ENCODE measurements at regions not wholly inside any gene's neighbourhood (a gene's known extent, or its start where the extent isn't known, plus 50 kb on each side); places are given as distances from the start of the nearest gene placed in this dataset.
"Not testable (repeated sequence)": the region's sequence is repeated elsewhere in the genome, so short reads cannot be mapped to it uniquely, and the experiment has no call there.

DNA sequence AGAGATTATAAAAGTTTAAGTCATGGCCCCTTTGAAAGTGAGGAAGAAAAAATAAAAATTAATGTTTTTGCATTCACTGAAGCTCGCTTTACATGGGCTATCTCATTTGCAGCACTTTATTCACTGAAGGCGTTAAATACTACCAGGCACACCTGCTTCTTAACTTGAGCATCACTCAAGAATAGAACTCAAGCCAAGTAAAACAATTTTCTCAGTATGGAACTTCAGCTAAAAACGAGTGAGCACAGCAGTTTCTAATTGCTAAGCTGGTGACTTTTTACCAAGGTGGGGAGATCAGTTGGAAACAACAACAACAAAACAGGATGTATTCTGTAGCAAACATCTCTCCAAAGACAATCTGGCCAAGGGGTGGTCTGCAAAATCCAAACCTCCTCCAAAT is 405.6 kb downstream of the RAB38 start:
- DNase-seq (ENCODE audit: low read depth in 2 of 2) = no peak

DNA sequence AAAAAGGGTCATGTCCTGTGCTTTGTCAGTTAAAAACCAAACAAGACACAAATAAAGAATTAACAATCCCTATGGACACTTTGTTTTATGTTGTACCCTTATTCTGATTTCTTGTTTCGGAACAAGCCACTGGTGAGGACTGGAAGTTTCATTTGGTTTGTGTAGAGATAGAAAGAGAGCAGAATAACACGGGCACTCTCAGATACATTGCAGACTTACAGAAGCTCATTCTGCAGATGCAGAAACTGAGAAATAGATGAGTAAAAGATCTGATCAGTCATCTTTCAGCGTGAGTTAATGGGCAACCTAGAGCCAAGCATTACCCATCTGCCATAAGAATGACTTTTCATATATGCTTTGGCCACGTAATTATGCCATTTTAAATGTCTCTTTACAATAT is 407.6 kb downstream of the RAB38 start:
- no peak for DNase-seq (ENCODE audit: low read depth in 2 of 2)

DNA sequence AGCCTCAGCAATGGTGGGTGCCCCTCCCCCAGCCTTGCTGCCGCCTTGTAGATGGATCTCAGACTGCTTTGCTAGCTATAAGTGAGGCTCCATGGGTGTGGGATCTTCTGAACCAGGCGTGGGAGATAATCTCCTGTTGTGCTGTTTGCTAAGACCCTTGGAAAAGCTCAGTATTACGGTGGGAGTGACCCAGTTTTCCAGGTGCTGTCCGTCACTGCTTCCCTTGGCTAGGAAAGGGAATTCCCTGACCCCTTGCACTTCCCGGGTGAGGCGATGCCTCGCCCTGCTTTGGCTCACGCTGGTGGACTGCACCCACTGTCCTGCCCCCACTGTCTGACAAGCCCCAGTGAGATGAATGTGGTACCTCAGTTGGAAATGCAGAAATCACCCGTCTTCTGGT is 411.2 kb downstream of the RAB38 start:
- DNase-seq (ENCODE audit: low read depth in 2 of 2) = not testable (repeated sequence)

DNA sequence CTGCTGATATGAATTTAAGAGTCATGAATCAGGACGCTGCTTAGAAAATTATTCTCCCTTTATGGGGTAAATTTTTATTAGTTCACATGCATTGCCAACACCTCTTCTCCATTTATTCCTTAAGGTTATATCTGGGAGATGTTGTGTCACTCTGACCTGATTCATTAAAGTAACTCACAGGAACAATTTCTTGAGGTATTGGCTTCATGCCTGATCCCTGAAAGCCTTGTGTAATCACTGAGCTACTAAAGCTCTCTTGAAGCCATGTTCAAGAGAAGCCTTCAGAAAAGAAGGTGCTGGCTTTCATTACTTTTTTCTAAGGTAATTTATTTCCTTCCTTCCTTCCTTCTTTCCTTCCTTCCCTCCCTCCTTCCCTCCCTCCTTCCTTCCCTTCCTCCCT is 420.6 kb downstream of the RAB38 start:
- DNase-seq (ENCODE audit: low read depth in 2 of 2) = no peak

DNA sequence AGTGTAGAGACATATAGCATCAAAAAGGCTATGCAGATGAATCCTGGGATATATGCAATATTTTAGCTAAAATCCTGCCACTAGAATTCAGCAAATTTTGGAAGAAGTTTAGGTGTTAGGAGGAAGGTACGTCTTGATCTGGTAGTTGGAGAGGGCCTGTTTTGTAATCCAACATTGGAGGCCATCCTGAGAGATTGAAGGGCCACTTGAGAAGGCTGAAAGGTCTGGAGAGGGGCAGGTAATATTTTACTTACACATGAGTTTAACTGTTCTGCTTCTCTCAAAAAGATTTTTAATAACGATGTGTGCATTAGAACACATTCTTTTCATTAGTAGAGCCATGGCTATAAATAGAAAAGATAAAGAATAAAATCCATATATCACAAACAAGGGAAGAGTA is 422.1 kb downstream of the RAB38 start:
- no peak for DNase-seq (ENCODE audit: low read depth in 2 of 2)

DNA sequence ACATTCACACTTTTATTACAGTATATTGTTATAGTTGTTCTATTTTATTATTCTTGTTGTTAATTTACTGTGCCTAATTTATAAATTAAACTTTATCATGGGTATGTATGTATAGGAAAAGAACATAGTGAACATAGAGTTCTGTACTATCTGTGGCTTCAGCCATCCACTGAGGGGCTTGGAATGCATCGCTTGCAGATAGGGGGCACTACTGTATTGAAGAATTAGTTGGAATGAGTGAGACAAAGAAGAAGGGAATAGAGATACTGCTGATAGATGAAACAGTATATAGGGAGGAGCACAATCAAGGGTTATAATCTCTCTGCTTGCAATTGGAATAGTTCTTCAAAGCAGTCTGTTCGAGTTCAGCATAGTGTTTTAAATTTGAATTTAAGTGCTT is 432.2 kb downstream of the RAB38 start:
- no peak for DNase-seq (ENCODE audit: low read depth in 2 of 2)

DNA sequence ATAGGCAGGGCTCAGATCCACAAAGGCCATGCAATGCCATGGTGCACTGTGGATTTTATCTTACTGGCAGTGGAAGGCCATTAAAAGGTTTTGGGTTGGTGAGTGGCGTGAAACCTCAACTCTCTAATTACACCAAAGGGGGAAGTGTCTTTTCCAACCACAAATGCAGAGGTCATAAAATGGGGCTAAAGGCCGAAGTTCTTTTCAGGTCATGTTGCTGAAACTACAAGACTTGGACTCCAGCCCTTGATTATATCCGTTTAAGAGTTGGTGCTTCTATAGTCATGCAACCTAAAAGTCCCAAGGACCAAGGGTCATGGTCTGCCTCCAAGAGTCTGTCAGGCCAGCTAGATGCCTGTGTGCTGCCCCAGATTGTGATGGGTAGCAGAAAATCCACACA is 434.3 kb downstream of the RAB38 start:
- no peak for DNase-seq (ENCODE audit: low read depth in 2 of 2)

DNA sequence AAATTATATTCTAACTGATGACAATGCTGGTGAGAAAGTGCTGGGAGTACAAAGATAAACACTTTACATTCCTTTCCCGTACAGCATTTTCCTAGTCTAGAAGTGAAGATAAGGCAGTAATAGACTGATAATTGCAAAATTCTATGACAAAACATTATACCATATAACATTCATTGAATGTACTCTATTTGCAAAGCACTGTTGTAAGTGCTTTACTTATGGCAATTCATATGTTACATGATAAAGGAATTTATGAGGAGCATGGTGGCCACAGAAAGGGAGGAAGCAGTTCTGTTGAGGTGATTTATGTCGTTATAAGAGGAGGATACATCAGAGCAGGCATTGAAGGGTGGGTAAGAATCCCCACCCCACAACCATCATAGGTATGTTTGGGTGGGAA is 434.8 kb downstream of the RAB38 start:
- no peak for DNase-seq (ENCODE audit: low read depth in 2 of 2)

DNA sequence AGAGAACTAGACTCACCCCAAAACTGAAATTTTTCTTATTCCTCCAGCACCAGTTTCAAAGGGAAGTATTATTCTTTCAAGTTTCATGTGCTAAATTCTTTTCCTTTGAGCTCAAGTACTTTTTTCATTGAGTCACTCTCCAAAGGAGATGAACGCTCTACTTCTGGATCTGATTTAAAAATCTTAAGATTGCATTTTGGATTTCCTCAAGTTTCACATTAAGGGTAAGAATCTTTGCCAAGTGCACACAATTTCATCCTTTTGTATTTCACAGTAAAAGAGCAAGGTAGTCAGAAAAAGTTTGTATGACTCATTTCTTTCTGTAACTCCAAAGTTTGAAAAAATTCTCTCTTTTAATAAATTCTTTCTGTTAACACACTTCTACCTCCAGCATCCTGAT is 435.5 kb downstream of the RAB38 start:
- no peak for DNase-seq (ENCODE audit: low read depth in 2 of 2)

DNA sequence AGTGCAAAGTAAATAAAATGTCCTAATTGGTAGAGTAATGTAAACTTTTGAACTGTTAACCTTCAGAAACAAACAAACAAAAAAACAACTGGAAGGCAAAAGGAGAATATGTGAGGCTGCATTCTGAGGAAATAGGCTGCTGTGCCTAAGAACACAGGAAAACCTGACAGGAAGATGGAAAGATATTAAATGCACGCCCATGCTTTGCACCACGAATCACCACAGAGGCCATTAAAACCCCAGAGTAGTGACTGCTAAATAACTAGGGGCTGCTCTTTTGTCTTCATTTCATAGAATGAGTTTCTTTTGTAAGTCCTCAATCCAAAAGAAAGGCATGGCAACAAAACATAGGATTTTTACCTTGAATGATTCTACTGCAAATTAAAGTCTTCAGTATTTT is 436.0 kb downstream of the RAB38 start:
- DNase-seq (ENCODE audit: low read depth in 2 of 2) = no peak

DNA sequence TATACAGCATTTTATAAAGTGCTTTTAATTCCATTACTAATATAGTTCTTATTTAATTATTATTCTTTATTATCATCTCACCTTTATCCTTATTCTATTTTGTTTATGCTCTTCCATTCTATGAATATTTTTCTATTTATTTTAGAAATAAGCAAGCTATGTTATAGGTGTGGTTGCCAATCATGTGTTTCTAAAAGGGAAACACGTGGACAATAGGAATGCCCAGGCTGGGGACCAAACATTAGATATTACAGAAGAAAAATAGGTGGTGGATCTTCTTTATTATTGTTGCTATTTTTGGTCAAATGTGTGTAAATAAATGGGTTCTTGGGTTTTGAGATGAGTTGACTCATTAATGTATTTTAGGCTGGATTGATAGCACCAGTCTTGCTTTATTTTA is 438.3 kb downstream of the RAB38 start:
- DNase-seq (ENCODE audit: low read depth in 2 of 2) = no peak

DNA sequence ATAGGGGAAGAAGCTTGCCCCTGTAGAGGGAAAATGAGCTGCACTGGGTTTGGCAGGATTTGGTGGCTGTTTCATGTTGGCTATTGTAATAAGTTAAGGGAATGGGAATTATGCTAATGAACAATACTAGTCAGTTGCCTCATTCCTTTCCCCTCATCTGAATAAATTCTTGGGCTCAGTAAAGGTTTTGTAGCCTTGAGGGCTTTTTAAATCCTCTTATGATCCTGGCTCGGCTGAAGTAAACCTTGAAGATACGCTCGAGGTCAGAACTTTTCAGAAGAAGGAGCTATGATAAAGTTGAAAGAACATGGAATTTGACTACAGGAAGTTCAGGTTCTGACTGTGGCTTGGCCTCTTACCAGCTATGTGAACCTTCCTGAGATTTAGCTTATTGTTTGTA is 448.7 kb downstream of the RAB38 start:
- no peak for DNase-seq (ENCODE audit: low read depth in 2 of 2)

DNA sequence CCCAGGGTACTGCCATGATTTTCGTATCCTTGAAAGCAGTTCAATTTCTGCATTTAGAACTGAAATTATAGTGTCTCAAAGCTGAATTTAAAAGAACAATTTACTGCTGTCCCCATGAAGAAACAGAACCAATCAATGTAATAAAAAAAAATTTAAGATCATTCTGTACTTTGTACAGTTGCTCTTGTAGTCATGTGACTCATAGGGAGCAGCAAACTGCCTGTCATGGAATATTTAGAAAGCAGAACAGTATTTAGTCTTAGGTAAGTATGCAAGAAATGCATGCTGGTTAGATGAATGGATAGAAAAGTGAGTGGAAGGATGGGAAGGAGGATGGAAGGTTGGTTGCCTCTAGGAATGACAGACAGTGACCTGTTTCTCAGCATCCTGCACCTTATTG is 450.9 kb downstream of the RAB38 start:
- DNase-seq (ENCODE audit: low read depth in 2 of 2) = no peak

DNA sequence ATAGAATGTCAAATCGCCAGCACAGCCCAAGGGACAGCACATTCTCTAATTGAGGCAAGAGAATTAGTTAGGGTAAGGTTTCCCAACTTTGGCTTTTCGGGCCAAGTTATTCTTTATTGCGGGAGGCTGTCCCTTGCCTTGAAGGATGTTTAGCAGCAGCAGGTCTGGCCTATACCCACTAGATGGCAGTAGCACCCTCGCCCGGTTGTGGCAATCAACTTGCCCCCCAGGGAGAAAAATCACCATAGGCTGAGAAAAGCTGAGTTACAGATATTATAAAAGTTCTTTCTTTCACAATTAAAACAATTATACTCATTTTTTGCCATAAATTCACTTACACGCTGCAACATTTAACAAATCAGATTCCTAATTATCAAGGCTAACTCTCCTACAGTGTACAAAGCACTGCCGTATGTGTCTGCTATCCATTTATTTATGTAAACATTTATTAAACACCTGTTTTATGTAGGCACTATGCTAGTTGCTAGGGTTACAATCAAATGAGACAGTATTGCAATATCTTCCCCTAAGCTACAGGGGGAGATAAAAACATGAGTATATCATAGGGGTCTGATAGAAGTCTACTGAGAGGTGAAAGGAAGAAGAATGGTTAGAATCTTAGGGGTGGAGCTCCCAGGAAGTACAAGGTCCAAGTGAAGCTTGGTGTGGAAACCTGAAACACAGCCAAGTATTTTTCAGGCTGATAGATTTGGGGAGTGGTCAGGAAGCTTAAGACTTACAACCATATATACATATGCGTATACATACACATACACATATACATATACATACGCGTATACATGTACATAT is 452.3 kb downstream of the RAB38 start:
- no peak for DNase-seq (ENCODE audit: low read depth in 2 of 2)

DNA sequence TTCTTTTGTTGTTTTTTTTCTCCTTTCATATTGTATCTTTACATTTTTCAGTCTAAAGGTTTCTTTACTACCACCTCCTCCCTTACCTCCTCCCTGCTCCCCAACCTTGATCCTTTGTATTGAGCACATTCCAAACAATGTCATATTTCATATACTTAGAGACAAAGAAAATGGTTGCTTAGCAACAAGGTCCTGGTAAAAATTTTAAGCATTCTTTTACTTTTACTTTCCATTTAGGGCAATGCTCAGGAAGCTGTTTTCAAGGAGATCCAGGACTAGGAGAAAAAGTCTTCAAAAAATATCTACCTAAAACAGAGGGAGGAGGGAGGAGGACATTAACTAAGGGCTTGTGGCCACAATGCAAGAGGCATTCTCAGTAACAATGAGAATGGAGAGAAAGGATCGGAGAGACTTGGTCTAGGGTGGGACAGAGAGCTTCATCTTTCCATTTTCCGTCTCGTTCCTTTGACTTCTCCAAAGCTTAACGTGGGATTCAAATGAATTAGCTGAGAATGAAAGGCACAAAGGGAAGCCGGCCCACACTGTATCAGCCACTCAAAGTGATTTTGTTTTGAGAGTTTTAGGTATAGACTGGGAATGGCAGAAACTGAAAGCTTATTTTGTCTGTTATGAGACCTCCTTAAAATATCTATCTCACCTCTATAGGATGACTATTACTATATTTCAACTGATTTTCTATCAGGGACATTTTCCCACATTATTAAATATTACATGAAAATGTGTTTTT is 455.7 kb downstream of the RAB38 start:
- no peak for DNase-seq (ENCODE audit: low read depth in 2 of 2)

DNA sequence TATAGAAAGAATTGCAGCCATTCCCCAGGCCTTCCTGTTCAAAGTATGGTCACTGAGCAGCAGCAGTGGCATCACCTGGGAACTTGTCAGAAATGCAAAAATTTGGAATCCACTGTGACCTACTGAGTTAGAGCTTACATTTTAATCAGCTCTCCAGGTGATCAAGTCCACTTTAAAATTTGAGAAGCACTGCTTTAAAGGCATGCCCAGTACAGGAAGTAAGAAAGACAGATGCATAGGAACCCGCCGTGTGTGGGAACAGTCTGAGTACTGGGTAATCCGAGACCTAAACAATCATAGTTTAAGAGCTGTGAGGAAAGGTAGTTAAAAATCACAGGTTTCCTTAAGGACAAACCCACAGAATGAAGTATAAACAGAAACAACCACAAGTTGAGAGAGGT is 462.4 kb downstream of the RAB38 start:
- no peak for DNase-seq (ENCODE audit: low read depth in 2 of 2)

DNA sequence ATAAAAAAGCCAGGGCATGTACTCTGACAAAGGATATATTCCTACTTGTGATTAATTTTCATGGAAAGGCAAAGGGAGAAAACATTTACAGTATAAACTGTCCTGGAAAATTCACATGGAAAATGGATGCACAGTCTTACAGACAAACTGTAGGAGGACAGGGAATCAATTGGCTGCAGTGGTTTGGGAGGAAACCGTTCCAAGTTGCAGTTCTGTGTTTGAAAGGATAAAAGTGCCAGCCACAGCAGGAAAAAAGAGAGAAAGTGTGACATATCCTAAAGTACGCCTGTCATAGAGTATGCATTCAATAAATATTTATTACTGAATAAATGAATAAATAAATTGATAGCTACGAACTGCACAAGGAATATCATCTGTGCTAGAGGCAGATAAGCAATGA is 462.9 kb downstream of the RAB38 start:
- DNase-seq (ENCODE audit: low read depth in 2 of 2) = no peak

DNA sequence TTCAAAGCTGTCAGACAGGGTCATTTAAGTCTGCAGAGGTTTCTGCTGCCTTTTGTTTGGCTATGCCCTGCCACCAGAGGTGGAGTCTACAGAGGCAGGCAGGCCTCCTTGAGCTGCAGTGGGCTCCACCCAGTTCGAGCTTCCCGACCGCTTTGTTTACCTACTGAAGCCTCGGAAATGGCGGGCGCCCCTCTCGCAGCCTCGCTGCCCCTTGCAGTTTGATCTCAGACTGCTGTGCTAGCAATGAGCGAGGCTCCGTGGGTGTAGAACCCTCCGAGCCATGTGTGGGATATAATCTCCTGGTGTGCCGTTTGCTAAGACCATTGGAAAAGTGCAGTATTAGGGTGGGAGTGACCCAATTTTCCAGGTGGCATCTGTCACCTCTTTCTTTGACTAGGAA is 471.7 kb downstream of the RAB38 start:
- DNase-seq (ENCODE audit: low read depth in 2 of 2) = not testable (repeated sequence)

DNA sequence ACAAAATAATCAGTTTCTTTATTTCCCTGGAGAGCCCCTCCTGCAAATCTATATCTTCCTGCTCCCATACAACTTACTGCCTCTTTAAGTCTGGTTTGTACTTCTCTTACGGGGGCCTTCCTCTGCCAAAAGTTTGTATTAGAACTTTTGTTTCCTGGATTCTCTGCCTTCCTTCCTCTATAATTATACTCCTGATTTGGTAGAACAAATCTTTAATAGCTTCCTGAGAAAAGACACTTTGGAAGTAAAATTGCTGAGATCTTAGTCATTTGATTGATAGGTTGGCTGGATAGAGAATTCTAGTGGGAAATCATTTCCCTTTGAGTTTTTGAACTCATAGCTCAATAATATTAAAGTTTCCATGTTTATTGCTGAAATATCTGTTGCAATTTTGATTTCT is 499.2 kb downstream of the RAB38 start:
- DNase-seq (ENCODE audit: low read depth in 2 of 2) = no peak

DNA sequence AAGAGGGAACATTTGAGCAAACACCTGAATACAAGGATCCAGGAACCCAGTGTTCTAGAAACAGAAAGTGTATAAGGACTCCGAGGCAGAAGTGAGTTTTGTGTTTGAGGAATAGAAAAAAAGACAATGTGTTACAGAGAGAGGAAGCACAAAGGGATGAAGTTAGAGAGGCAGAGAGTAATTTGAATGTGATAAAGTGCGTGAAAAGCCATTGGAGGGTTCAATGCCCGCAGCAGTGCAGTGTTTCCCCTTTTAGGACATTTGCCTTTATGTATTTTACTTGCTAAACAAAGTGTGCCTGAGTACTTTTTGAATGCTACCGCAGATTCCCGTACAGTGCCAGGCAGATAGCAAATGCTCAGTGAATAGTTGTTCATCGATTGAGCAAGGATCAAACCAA is 508.5 kb downstream of the RAB38 start:
- no peak for DNase-seq (ENCODE audit: low read depth in 2 of 2)

DNA sequence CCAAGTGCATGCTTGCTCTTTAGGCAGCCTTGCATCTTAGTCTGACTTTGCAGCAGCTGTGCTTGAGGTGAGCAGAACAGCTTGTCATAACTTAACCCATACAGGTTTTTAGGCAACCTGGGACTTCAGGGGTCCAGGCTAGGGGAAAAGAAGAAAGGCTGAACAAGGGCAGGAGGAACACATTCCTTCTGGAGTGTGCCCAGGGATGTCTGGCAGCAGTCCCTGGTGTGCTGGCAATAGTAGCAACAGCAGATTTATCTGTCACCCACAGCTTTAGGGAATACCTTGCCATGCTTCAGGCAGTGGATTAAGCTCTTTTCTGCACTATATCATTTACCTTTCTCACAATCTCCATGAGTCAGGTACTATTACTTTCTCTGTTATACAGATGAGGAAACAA is 513.0 kb downstream of the RAB38 start:
- no peak for DNase-seq (ENCODE audit: low read depth in 2 of 2)

DNA sequence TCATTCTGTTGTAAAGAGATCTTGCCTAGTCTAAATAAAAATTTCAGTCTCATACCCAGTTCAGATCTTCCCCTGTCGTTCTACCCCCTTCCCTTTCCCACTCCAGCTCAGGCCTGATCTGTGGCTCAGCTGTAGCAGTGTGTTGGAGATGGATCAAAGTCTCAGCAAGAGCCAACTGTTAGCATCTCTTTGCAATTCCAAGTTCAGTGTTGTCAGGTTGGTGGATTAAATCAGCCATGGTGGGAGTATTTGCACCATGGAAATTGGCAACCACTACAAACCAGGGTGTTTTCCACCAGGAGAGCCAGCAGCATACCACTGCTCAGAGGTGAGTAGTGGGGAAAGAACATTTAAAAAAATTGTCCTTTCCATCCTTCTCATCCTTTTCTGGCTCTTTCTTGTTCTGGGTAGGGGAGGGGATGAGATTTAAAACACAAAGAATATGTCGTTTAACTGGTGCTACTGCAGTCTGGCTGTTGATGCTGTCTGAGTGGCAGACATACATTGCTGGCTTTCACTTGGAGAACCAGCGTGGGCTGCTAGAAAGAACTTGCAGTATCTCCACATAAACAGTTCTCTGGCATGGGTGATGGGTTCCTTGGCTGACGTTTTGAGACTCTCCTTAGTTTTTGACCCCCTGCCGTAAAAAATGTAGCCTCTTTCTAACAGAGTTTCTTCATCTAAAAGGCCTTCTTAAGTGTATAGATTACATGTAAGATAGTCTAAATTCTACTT is 514.1 kb downstream of the RAB38 start:
- no peak for DNase-seq (ENCODE audit: low read depth in 2 of 2)

DNA sequence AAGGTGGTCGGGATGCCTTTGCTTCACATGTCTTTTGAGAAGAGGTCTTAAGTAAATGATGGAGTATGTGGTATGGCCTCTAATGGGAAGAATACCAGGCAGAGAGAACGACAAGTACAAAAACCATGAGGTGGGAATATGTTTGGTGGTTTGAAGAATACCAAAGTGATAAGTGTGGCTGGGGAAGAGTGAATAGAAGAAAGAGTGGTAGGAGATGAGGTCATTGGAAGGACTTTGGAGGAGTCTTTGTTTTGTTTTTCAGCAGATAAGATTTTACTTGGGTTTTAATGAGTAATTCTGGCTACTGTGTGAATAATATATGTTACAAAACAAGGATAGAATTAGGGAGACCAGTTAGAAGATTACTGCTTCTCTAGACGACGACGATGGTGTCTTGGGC is 515.4 kb downstream of the RAB38 start:
- no peak for DNase-seq (ENCODE audit: low read depth in 2 of 2)
